Osteoblast (primary cell): ENCODE measurements at regions not wholly inside any gene's neighbourhood (a gene's known extent, or its start where the extent isn't known, plus 50 kb on each side); places are given as distances from the start of the nearest gene placed in this dataset.

ENCODE experiments used
- DNase-seq: peaks from one replicate; pipeline ENCODE4 v3.0.0; 2011; ENCODE audit warnings: low spot score, mixed read lengths; ENCODE audit not compliant: insufficient read length; ENCODE audit errors: missing footprints
- H2AFZ ChIP-seq: 2 replicates; pipeline ENCODE4 v1.6.0; 2011; ENCODE audit warnings: mild to moderate bottlenecking, low read length
- H3K27ac ChIP-seq: 2 replicates; pipeline ENCODE4 v1.5.1; 2011; ENCODE audit warnings: mild to moderate bottlenecking, low read depth, low read length, moderate library complexity
- H3K27me3 ChIP-seq: 2 replicates; pipeline ENCODE4 v1.6.0; 2012; ENCODE audit warnings: mild to moderate bottlenecking, control low read depth, inconsistent platforms, low read length, moderate library complexity; ENCODE audit not compliant: insufficient read depth
- H3K36me3 ChIP-seq: 2 replicates; pipeline ENCODE4 v1.5.1; 2011; ENCODE audit warnings: mild to moderate bottlenecking, low read length, control low read depth, moderate library complexity; ENCODE audit not compliant: insufficient read depth
- H3K4me1 ChIP-seq: 2 replicates; pipeline ENCODE4 v1.5.1; 2011; ENCODE audit warnings: mild to moderate bottlenecking, low read length, control low read depth, moderate library complexity; ENCODE audit not compliant: insufficient read depth
- H3K4me2 ChIP-seq: 2 replicates; pipeline ENCODE4 v1.6.0; 2011; ENCODE audit warnings: mild to moderate bottlenecking, low read length; ENCODE audit not compliant: insufficient read depth
- H3K4me3 ChIP-seq: fragments of 200-600 bp; sonication (generic); 3 replicates; pipeline ENCODE4 v1.5.1; 2012; ENCODE audit warnings: mild to moderate bottlenecking, low read length, inconsistent platforms; ENCODE audit not compliant: insufficient read depth
- H3K79me2 ChIP-seq: 2 replicates; pipeline ENCODE4 v1.6.0; 2012; ENCODE audit warnings: mild to moderate bottlenecking, low read length, control low read depth, inconsistent platforms; ENCODE audit not compliant: insufficient read depth
- H3K9me3 ChIP-seq: 2 replicates; pipeline ENCODE4 v1.5.1; 2011; ENCODE audit warnings: low read depth, low read length, control low read depth
- H4K20me1 ChIP-seq: 2 replicates; pipeline ENCODE4 v1.6.0; 2012; ENCODE audit warnings: mild to moderate bottlenecking, low read length, control low read depth; ENCODE audit not compliant: insufficient read depth
- TF ChIP-seq, protein P1 (sequence below): IDR thresholded peaks from 2 replicates; pipeline ENCODE4 v1.5.1; 2011; ENCODE audit warnings: mild to moderate bottlenecking, low read depth, low read length, moderate library complexity; ENCODE audit errors: extremely low read depth

DNA sequence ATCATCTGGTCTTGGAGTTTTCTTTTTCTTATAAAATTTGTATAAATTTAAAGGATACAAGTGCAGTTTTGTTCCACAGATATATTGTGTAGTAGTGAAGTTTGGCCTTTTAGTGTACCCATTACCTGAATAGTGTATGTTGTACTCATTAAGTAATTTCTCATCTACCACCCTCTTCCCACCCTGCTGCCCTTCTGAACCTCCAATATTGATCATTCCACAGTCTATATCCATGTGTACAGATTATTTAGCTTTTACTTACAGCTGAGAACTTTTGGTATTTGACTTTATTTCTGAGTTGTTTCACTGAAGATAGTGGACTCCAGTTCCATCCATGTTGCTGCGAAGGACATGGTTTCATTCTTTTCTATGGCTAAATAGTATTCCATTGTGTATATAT is 63.1 kb upstream of the NR3C1 start:
- H3K4me1 ChIP-seq: peaks cover 9% of the 10 kb centered on the region
- H4K20me1 ChIP-seq: no peaks in the 10 kb centered on the region
- no peak overlapping the region for H3K27ac ChIP-seq
- H3K36me3 ChIP-seq: no peaks in the 10 kb centered on the region
- no peak overlapping the region for H2AFZ ChIP-seq
- DNase-seq: no peak
- H3K9me3 ChIP-seq: no peaks in the 10 kb centered on the region
- no peak overlapping the region for H3K4me3 ChIP-seq
- H3K4me2 ChIP-seq: no peak overlapping the region
- H3K27me3 ChIP-seq: no peaks in the 10 kb centered on the region
- no peaks in the 10 kb centered on the region for H3K79me2 ChIP-seq
- TF ChIP-seq, protein P1, sequence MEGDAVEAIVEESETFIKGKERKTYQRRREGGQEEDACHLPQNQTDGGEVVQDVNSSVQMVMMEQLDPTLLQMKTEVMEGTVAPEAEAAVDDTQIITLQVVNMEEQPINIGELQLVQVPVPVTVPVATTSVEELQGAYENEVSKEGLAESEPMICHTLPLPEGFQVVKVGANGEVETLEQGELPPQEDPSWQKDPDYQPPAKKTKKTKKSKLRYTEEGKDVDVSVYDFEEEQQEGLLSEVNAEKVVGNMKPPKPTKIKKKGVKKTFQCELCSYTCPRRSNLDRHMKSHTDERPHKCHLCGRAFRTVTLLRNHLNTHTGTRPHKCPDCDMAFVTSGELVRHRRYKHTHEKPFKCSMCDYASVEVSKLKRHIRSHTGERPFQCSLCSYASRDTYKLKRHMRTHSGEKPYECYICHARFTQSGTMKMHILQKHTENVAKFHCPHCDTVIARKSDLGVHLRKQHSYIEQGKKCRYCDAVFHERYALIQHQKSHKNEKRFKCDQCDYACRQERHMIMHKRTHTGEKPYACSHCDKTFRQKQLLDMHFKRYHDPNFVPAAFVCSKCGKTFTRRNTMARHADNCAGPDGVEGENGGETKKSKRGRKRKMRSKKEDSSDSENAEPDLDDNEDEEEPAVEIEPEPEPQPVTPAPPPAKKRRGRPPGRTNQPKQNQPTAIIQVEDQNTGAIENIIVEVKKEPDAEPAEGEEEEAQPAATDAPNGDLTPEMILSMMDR: no peak

- Histone ChIP-seq H3K4me2 (no peak overlapping the region), H3K4me1 (no peaks in the 10 kb centered on the region), H3K36me3 (no peaks in the 10 kb centered on the region), H4K20me1 (no peaks in the 10 kb centered on the region), H2AFZ (peak overlapping the region; percentile 34), H3K4me3 (no peak overlapping the region), H3K27ac (no peak overlapping the region), H3K9me3 (no peaks in the 10 kb centered on the region), H3K27me3 (no peaks in the 10 kb centered on the region), H3K79me2 (no peaks in the 10 kb centered on the region)
- no peak for DNase-seq
- TF ChIP-seq, protein P1: no peak
Measured at GRCh38 chr5:143464723-143465490, 61.4 kb upstream of the NR3C1 start.

DNA sequence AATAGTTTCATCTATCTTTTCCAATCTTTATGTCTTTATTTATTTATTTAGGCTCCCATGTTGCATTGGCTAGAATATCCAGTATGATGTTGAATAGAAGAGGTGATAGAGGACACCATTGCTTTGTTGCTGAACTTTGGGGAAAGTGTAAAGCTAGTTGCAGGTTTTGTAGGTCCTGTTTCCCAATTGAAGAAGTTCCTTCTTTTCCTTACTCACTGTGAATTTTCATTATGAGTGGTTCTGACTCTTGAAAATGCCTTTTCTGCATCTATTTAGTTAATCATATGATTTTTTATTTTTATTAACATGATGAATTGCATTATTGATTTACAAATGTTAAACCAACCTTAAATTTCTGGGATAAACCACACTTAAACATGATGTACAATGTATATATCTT is 58.9 kb upstream of the NR3C1 start:
- H3K4me2 ChIP-seq: no peak overlapping the region
- H3K4me1 ChIP-seq: peaks cover 3% of the 10 kb centered on the region
- H3K4me3 ChIP-seq: no peak overlapping the region
- H3K27ac ChIP-seq: no peak overlapping the region
- TF ChIP-seq, protein P1: no peak
- no peaks in the 10 kb centered on the region for H3K9me3 ChIP-seq
- H2AFZ ChIP-seq: no peak overlapping the region
- no peaks in the 10 kb centered on the region for H3K36me3 ChIP-seq
- DNase-seq: no peak
- no peaks in the 10 kb centered on the region for H3K27me3 ChIP-seq
- no peaks in the 10 kb centered on the region for H4K20me1 ChIP-seq
- H3K79me2 ChIP-seq: no peaks in the 10 kb centered on the region

DNA sequence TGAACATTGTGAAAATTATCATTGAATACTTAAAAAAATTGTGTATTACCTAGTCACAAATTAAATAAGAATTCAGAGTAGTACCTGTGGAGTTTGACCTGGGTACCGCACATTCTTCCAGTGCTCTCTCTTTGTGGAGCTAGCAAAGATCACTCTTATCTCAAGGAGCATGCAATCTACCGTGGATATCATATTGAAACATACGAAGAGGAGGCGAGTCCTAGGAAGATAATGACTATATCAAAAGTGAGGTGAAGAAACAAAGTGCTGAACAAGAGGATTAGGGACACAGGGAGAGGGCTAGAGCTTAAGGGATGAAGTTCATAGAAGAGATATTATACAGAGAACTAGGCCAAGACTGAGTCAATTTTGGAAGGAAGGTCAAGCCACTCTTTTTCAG is 55.9 kb upstream of the NR3C1 start:
- Histone ChIP-seq H3K4me2 (no peak overlapping the region), H3K4me1 (peaks cover 7% of the 10 kb centered on the region), H3K79me2 (no peaks in the 10 kb centered on the region), H3K27me3 (no peaks in the 10 kb centered on the region), H3K36me3 (no peaks in the 10 kb centered on the region), H4K20me1 (no peaks in the 10 kb centered on the region), H3K4me3 (no peak overlapping the region), H2AFZ (no peak overlapping the region), H3K9me3 (no peaks in the 10 kb centered on the region), H3K27ac (no peak overlapping the region)
- TF ChIP-seq, protein P1: no peak
- no peak for DNase-seq
